HL-60 (cell line): ENCODE measurements at regions not wholly inside any gene's neighbourhood (a gene's known extent, or its start where the extent isn't known, plus 50 kb on each side); places are given as distances from the start of the nearest gene placed in this dataset.
"Not testable (repeated sequence)": the region's sequence is repeated elsewhere in the genome, so short reads cannot be mapped to it uniquely, and the experiment has no call there.

Source experiments
- DNase-seq, 2 experiments: peaks; one replicate each; pipeline ENCODE4 v3.0.0-alpha.2; 2010 to 2020; ENCODE audit warnings: low read depth in 1 of 2, low spot score in 1 of 2
- H3K27ac ChIP-seq: fragments of 250-450 bp; sonication (Bioruptor Pico); replicated peaks from 2 replicates; pipeline ENCODE4 v1.5.1; 2020; ENCODE audit warnings: mild to moderate bottlenecking, moderate library complexity
- H3K27me3 ChIP-seq: fragments of 250-450 bp; sonication (Bioruptor Pico); 2 replicates; pipeline ENCODE4 v1.5.1; 2021; ENCODE audit warnings: mild to moderate bottlenecking, moderate library complexity; ENCODE audit not compliant: insufficient read depth, poor library complexity, severe bottlenecking
- H3K4me3 ChIP-seq: replicated peaks from 2 replicates; pipeline ENCODE4 v1.5.1; 2011; ENCODE audit warnings: mild to moderate bottlenecking, control low read depth, low read length; ENCODE audit not compliant: insufficient read depth
- CTCF ChIP-seq: IDR thresholded peaks from one replicate; pipeline ENCODE4 v1.5.1; 2011; ENCODE audit warnings: low read length, control low read depth, inconsistent platforms; ENCODE audit not compliant: insufficient read depth
- GABPA ChIP-seq: IDR thresholded peaks from 2 replicates; pipeline ENCODE4 v1.6.1; 2012; ENCODE audit warnings: low read depth
- POLR2AphosphoS5 ChIP-seq: IDR thresholded peaks from 2 replicates; pipeline ENCODE4 v1.6.1; 2012; ENCODE audit warnings: low read depth
- REST ChIP-seq: IDR thresholded peaks from 2 replicates; pipeline ENCODE4 v1.6.1; 2012; ENCODE audit warnings: low read depth; ENCODE audit not compliant: insufficient replicate concordance
- SPI1 ChIP-seq: IDR thresholded peaks from 2 replicates; pipeline ENCODE4 v1.6.1; 2012; ENCODE audit warnings: low read depth, mild to moderate bottlenecking, borderline replicate concordance

GRCh38 chr12:102316723-102317122 is 119.1 kb upstream of the PMCH start:
- TF ChIP-seq REST (no peak), GABPA (no peak), POLR2AphosphoS5 (no peak), SPI1 (no peak), CTCF (no peak)
- no peak overlapping the region for H3K4me3 ChIP-seq
- peaks cover 8% of the 10 kb centered on the region for H3K27me3 ChIP-seq
- no peak overlapping the region for H3K27ac ChIP-seq
- no peak for DNase-seq

GRCh38 chr12:102314821-102315220 is 117.2 kb upstream of the PMCH start:
- no peak for DNase-seq
- Histone ChIP-seq H3K27me3 (peaks cover 8% of the 10 kb centered on the region), H3K4me3 (no peak overlapping the region), H3K27ac (no peak overlapping the region)
- TF ChIP-seq GABPA (no peak), REST (no peak), POLR2AphosphoS5 (no peak), CTCF (no peak), SPI1 (no peak)

- H3K27ac ChIP-seq, H3K4me3 ChIP-seq, H3K27me3 ChIP-seq, DNase-seq: not testable (repeated sequence)
Observed at GRCh38 chr12:102313116-102313971, 115.7 kb upstream of the PMCH start.

- TF ChIP-seq POLR2AphosphoS5: no peak
- no peak for TF ChIP-seq CTCF
- no peak for TF ChIP-seq REST
- TF ChIP-seq SPI1: no peak
- no peak for TF ChIP-seq GABPA
- H3K27me3 ChIP-seq: no peaks in the 10 kb centered on the region
- H3K27ac ChIP-seq: no peak overlapping the region
- DNase-seq: no peak
- H3K4me3 ChIP-seq: no peak overlapping the region
Observed at GRCh38 chr12:102305486-102305885, 107.9 kb upstream of the PMCH start.

GRCh38 chr12:102304667-102305066 is 107.0 kb upstream of the PMCH start:
- H3K27ac ChIP-seq, H3K27me3 ChIP-seq, DNase-seq, H3K4me3 ChIP-seq: not testable (repeated sequence)
